Left hindlimb (tissue), 1 donor: ENCODE measurements at regions not wholly inside any gene's neighbourhood (a gene's known extent, or its start where the extent isn't known, plus 50 kb on each side); places are given as distances from the start of the nearest gene placed in this dataset.

Source experiments
- DNase-seq: peaks from one replicate; pipeline ENCODE4 v3.0.0-alpha.2; 2018

DNA sequence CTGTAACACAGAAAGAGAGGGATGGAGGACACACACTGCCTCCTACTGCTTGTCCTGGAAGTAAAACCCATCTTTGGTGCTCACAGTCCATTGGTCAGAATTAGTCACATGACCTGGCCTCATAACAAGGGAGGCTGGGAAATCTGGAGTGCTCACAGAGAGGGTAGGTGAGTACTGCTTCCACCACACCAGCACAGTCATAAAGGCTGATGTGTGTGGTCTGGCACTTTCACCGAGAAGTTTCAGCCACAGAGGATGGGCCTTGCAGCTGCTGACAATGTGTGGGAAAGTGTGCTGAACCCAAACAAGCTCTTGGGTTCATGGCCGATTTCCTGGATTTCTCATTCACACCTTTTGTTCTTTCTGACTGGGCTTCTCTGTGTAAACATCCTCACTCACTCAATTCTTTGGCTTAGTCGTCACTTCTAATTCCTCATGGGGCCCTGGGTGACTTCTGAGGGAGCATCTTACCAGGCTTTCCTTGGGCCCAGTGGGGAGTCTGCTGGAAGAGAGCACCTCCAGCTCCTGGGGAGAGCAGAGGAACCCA, 100.7 kb downstream of the ASB7 start:
- DNase-seq = no peak

DNA sequence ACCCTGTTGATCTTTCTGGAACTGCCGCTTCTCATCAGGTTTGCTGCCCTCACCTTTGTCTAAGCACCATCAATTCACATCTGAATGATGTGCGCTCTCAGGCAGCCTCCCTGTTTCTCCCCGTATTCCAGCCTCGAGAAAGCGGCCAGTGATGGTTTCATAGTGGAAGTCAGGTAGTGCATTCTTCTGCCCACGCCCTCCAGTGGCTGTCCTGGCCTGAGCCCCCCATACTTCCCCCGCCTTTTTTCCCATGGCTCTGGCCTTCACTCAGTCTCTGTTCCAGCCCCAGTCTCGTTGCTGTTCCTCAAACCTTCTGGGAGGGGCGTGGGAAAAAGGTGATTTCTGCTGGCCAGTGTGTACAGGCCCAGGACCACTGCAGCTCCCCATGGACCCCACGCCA, 101.3 kb downstream of the ASB7 start:
- DNase-seq = no peak

DNA sequence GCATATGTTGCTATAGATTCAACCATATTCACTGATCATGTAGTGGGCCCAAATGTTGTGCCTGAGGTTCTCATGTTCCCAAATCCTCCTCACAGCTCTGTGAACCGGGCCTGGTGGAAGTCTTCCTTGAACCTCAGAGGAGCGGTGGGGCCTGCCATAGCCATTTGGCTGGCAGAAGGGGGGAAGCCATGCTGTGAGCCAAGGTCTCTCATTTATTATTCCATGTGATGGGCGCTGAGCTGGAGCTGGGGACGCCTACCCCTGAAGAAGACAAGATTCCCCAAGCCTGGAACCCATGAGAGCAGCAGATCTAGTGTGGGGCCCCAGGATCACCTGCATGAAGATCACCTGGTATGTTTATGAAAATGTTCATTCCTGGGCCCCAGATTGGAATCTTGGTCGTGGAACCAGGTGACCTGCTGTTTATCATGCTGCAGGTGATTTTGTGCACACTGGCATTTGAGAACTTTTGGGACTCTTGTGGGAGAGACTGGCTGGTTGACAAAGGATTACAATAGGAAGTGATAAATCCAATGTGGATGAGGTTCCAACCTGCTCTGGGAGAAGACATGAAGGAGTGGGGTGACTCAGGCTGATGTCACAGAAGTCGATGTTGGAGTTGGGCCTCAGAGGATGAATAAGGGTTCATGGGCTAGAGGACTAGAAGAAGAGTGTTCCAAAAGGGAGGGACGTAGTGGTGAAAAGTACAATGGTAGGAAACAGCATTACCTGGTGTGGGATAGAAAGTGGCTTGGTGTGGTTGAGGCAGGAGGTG, 102.1 kb downstream of the ASB7 start:
- DNase-seq = no peak

DNA sequence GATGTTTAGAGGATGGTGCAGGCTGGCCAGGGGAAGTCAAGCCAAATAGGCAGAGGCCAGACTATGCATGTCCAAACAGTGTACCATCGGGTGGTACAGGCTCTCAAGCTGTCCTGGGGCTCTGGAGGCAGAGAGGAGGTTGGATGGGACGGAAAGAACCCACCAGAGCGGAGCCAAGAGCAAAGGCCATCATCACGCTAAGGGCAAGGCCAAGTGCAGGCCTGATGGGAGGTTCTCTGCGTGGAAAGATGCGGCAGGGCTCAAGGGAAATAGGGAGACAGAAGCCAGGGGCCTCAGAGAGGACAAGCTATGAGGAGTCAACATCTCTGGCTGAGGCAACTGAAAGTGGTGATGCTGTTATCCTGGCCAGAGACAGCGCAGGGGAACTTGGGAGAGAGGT, 102.7 kb downstream of the ASB7 start:
- DNase-seq = peak; percentile 6

DNA sequence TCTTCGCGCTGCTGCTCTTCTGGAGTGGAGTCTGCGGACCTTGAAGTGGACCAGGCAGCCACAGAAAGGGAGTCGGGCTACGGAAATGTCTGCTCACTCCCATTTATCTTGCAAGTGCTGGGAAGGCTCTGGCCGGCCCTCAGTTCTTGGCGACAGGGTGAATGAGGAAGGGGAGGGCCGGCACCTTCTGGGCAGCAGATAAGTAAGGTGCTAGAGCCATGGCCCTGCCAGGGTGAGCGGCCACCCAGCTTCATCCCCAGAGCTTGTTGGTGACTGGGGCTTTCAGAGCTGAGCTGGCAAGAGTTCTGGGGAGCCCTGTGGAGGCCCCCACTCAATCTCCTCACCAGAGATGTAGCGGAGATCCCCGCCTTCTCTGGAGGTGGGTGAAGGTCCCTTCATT, 103.5 kb downstream of the ASB7 start:
- DNase-seq = peak; percentile 12

DNA sequence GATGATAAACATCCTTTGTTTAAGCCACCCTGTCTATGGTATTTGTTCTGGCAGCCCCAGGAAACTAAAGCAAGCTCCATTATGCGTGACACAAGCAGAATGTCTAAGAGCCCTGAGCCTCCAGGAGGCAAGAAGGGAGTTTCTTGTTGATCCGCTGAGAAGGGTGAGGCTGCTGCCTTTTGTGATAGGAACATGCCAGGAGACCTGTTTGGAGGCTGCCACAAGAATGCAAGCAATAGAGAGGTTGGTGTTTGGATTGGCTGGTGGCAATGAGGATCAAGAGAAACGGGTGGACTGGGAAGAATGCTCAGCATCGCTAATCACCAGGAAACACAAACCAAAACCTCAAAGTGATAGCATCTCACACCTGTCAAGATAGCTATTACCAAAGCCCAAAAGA, 104.8 kb downstream of the ASB7 start:
- DNase-seq = no peak

DNA sequence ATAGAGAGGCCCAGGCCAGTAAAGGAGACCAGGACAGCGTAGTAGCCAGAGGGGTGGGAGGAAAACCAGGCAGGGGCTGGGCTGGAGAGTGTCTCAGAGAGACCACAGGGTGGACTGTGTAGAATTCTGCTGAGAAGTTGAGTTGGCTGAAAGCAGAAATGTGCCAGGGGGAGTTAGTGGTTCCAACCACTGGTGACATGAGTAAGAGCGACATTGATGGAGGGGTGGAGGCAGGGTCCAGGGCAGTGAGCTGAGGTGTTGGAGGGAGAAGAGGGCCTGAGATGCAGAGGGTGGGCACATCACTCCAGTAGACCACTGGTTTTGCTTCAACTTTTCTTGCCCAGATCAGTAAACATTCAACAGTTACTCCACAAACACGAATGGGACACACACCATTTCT, 106.5 kb downstream of the ASB7 start:
- no peak for DNase-seq

DNA sequence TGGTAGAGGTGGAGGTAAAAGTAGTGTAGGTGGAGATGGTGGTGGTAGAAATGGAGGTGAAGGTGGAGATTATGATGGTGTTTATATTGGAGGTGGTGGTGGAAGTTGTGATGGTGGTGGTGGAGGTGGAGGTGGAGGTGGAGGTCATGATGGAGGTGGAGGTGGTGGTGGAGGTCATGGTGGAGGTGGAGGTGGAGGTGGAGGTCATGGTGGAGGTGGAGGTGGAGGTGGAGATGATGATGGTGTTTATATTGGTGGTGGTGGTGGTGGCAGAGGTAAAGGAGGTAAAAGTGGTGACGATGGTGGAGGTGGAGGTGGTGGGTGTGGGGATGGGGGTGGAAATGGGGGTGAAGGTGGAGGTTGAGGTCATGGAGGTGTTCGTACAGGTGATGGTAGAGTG, 107.8 kb downstream of the ASB7 start:
- no peak for DNase-seq

DNA sequence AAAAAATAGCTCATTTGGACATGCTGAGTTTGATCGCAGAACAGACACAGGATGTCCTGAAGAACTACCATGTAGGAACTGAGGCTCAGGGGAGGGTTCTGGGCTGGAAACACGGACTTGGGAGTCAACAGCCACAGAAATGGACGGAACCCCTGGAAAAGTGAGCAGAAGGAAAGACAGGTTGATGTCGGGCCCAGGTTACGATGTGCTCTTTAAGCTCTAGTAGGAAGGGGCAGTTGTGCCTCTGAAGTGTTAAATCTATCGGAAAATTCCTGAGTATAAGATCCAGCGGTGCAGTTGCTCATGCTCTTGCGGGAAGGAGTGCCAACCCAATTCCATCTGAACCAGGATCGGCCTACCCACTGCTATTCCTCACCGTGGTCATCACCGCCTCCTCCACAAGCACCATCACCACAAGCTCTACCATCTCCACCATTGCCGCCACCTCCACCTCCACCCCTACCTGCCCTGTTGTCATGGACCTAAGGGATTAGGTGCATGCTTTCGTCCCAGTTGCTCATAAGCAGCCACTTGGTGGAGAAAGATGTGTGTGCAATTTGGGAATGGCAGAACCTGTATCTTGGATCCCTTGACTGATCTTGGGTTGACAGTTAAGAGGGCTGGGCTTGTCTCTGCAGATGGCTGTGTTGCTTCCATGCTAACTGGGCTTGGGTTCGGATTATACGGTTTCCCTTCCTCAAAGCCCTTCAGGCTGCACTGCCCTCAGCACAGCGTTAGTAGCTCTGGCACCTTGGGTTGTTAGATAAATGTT, 108.5 kb downstream of the ASB7 start:
- DNase-seq = no peak

DNA sequence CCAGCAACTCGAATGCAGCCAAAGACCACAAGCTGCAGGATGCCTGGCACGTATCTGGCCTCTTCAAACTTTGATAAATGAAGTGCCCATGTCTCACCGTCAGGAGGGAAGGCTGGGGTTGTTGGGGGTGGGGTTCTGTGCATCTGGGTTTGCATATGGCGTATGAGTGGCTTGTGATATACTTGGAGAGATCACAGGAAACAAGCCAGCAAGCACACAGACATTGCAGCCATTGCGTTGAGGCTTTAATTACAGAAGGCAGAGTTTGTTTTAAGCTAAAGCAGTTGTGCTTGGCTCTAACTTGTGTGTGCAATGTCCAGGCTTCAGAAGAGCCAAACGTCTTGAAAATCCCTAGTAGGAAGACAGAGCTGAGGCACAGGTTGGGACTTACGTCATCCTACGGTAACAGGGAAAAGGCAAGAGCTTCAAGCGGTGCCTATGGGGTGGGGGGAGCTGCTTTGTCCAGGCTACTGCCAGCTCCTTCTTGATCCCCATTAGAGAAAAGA, 109.2 kb downstream of the ASB7 start:
- peak; percentile 53 for DNase-seq

DNA sequence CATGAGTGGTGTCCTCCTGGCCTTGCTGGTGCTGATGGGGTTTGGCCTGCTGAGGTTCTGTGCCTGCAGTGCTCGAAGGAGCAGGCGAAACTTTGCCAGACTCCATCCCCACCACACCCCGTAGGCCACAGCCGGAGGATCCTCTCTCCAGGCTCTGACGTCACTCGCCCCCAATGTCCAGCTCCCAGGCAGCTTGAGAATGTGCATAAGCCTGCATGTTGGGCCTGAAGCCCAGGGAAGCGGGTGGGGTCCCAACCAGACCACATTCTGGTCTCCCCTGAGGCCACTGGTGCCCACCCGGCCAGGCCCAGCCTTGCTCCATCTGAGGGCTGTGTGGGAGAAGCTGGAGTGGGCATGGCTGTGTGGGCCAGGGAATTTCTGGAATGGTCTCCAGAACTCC, 109.8 kb downstream of the ASB7 start:
- DNase-seq = peak; percentile 85

DNA sequence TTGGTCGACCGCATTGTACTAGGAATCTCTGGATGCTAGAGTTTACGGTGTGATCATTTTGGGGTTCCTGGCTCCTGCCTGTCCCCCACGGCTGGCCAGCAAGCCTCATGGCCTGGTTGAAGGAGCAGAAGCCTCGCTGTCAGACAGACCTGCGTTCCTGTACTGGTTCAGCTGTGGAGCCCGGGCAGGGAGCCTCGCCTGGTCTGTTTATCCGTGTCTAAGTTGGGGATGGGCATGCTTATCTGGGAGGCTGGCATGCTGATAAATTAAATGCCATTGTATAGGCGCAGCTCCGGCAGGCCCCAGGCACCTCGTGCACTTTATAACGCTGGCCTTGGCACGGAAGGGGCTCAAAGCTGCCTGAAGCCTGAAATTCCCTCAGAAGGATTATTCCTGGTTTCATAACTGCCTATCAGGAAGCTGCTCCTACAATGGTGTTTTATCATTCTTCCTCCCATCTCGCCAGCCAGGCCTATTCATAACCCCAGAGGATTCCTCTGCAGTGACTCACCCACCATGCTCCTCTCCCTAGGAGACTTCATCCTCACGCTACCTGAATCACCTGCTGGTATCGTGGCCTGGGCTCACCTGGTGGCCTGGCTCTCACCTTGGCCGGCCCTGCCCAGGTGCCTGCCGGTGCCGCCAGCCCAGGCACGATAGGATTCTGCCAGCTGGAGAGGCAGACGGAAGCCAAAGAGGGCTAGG, 110.9 kb downstream of the ASB7 start:
- no peak for DNase-seq

DNA sequence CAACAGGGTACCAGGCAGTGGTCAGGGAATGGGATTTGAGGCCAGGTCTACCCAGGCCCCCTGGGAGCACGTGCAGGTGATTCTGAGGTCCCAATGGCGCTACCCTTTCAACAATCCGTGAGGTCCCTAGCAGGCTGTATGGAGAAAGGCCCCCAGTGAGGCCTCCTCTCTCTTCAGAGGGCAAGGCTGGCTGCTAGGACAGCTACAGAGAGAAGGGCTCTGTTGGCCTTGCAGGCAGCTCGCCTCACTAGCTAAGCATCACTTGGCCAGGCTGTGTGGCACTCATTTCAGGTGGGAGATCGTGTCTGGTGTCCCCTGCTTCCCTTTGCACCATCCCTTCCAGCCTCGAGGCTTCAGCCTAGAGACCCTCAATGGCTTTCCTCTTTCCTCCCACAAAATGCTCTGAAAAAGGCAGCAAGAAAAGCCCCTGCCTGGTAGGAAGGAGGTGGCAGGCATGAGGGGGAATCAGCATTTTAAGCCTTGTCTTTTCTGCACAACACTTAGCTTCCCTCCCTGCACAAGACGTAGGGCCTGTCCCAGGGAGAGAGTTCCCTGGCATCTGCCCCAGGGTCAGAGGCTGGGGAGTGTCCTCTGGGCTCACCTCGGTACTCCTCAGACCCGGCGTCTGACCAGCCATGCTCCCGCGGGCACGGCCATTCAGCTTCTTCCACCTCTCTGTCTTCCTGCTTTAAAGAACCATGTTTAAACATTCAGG, 111.8 kb downstream of the ASB7 start:
- no peak for DNase-seq

DNA sequence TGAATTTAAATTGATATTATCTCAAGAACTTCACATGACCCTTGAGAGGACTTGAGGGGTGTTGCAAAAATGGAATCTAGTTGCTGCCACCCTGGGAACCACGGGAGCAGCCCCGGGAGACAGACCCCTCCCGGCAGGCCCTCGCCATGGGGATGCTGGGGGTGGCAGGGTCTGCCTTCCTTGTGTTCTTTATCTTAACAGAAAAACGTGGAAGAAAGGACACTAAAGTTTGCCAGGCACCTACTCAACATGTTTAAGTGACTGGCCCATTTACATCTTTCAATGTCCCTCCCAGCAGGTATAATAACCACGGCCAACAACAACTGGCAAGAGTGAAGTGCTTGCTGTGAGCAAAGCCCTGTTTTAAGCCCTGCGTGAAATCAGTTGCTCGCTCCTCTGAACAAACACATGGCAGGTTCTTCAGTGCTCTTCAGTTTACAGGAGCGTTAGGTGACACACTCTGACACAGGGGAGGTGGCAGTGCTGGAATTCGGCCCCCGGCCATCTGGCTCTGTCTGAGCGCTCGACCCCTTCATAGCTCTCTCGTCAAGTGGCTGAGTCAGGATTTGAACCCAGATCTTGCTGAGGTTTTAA, 112.5 kb downstream of the ASB7 start:
- no peak for DNase-seq

DNA sequence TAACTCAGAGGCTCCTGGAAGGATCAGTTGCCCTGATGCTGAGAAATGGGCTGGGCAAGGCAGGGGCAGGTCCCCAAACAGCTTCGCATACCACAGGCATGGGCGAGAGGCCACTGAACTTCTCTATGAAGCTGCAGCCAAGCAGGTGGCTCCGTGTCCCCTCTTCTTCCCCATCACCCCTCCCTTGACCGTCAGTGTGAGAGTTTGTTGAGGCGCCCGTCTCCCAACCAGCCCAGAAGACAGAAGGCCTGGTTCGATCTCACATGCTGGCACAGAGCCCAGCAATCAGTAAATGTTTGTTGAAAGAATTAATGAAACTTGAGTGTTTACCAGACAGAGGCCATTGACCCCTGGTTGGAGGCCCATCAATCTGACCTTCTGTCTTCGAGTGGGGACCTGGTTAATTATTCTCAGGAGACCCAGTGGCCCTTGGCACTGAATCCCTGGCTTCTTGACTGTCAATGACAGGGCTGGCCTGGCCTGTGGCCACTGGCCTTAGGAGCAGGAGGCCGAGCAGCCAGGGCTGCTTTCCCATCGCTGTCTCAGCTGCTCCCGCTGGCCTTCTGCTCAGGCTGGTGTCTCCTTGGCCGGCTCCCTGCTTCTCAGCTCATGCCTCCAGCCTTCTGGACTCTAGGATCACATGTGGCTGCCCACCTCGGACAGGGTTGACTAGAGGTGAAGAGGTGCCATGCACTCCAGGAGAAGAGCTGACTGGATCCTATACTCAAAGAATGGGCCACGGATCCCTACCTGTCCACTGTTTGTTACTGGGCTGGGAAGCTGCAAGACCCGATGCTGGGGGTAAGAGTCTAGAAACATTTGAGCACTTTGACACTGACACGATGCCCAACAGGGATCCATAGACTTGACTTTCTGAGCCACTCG, 113.4 kb downstream of the ASB7 start:
- no peak for DNase-seq

DNA sequence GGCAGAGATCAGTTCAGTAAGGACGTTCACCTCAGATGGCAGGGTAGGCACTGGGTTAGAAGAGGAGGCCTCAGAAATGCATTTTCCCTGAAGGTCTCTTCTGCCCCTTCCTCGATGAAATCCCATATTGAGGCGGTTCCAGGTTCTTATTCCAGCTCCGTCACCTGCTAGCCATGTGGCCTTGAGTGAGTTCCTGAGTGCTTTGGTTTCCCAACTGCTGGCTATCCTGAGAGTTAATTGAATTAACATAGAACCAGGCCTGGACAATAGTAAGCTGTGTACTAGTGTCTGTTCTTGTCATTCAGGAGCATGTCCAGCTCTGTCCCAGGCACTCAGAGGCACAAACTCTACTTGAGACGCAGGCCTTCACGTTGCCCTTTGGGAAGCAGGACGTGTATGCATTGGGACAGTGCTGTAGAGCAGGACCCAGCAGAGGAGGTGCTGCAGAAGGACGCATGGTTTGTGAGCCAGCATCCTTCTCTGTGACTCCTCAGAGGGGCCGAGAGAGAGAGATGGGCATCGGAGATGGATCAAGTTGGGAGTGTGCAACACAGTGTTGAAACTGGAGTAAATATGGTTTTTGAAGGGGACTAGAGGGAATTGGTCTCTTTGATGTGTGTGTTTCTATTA, 114.2 kb downstream of the ASB7 start:
- DNase-seq = no peak

DNA sequence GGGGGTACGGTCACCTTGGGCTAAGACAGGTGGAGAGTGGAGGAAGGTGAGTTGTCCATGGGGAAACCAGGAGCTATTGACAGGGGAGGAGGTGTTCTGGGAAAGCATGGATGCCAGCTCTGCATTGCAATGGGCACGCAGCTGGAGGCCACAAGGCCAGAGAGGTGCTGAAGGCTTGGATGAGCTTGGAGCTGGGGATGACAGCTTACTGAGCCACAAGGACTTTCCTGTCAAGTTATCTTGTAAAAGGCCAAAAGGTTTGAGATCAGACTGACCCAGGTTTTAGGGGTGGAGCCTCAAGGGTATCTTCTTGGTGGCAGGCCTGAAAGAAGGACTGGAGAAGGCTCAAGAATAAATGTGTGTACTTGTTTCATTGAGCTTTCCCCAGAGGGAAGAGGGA, 115.2 kb downstream of the ASB7 start:
- DNase-seq = no peak

DNA sequence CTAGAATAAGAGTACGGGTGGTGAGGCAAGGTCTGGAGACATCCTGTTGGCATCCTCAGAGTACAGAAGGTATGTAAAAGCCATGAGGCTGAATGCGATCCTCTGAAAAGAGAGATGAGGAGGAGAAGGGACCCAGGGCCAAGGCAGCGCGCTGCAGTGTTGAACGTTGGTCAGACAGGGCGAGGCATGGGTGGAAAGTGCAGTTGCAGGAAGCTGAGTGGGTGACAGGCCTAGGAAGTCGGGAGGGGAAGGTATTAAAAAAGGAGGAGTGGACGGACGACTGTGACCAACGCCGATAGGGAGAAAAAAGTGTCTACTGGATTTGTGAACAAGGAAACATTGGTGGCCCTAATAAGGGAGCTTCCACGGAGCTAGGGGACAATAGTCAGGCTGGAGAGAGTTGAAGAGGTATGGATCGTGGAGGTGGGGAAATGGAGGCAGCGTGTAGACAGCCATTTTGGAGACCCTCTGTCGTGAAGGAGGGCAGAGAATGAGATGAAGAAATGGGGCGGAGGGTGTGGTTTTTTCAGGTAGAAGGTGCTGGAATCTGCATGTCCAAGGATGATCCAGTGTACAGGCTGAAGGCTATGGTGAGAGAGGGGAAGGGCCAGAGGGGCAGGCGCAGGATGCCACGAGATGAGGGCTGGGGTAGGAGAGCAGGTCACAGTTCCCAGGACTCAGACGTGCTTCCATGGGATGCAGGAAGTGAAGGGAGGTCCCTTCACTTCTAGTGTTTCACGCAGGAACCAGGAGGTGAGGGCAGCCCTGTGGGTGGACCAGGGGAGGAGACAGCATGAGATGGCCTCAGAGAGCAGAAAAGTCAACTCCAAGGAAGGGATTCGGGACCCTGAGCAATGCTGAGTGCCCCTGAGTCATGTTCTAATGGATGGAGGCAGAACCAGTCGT, 115.9 kb downstream of the ASB7 start:
- no peak for DNase-seq

DNA sequence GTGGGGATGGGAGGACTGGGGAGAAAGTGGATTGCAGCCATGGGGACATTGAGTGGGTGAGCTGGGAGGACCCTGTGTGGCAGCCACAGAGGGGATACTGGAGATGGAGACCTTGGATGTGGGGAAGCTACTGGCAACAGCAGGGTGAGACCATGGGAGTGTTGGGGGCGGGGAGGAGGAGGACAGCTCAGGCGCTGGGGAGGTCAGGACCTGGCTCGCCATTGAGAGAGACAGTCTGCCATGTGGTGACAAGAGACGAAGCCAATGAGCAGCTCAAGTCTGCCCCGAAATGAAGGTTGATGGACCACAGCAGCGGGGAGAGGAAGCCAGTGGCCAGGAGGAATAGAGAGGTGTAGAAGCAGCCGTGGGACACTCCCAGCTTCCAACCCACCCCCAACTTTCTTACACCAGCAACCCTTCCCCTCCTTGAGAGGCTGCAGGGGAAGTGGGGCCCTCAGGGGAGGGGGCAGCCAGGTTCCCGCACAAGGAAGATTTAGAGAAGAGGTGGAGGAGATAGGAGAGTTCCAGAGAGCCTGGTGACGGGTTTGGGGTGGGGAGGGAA, 118.1 kb downstream of the ASB7 start:
- no peak for DNase-seq
